SU-DHL-6 (cell line): ENCODE measurements at regions not wholly inside any gene's neighbourhood (a gene's known extent, or its start where the extent isn't known, plus 50 kb on each side); places are given as distances from the start of the nearest gene placed in this dataset.

Experiments used
- H2AFZ ChIP-seq: fragments of 200-600 bp; sonication (generic); 2 replicates; pipeline ENCODE4 v1.6.1; 2014; ENCODE audit warnings: low read depth, mild to moderate bottlenecking, moderate library complexity, mixed read lengths, antibody characterized with exemption, low read length; ENCODE audit not compliant: severe bottlenecking
- H3F3A ChIP-seq: fragments of 200-600 bp; shearing (Covaris generic); 2 replicates; pipeline ENCODE4 v1.6.0; 2016; ENCODE audit warnings: antibody characterized with exemption, mild to moderate bottlenecking; ENCODE audit not compliant: insufficient read depth
- H3K27ac ChIP-seq: fragments of 200-600 bp; sonication (generic); 2 replicates; pipeline ENCODE4 v1.5.1; 2016; ENCODE audit warnings: low read depth, mild to moderate bottlenecking, low read length, moderate library complexity, mixed read lengths
- H3K27me3 ChIP-seq: fragments of 200-600 bp; sonication (generic), shearing (Covaris generic); 2 replicates; pipeline ENCODE4 v1.6.0; 2014; ENCODE audit warnings: mild to moderate bottlenecking, low read length
- H3K36me3 ChIP-seq: fragments of 200-600 bp; sonication (generic); 2 replicates; pipeline ENCODE4 v1.6.1; 2014; ENCODE audit warnings: mild to moderate bottlenecking, low read length, mixed read lengths
- H3K4me2 ChIP-seq: fragments of 300-600, 200-600 bp; shearing (Covaris generic), sonication (generic); 2 replicates; pipeline ENCODE4 v1.6.0; 2014; ENCODE audit warnings: low read length, low read depth, mild to moderate bottlenecking; ENCODE audit not compliant: poor library complexity, severe bottlenecking
- H3K4me3 ChIP-seq: fragments of 200-600 bp; sonication (generic); 2 replicates; pipeline ENCODE4 v1.5.1; 2014; ENCODE audit warnings: antibody characterized with exemption, low read length, mild to moderate bottlenecking, mixed read lengths; ENCODE audit not compliant: insufficient read depth, poor library complexity, severe bottlenecking
- H3K79me2 ChIP-seq: fragments of 200-600 bp; sonication (generic); 2 replicates; pipeline ENCODE4 v1.6.1; 2014; ENCODE audit warnings: mild to moderate bottlenecking, low read length, moderate library complexity; ENCODE audit not compliant: insufficient read depth
- H3K9ac ChIP-seq: fragments of 200-600 bp; sonication (generic); 2 replicates; pipeline ENCODE4 v1.7.0; 2014; ENCODE audit warnings: mild to moderate bottlenecking, low read length
- H3K9me2 ChIP-seq: fragments of 200-600 bp; sonication (generic); replicated peaks from 2 replicates; pipeline ENCODE4 v1.6.1; 2014; ENCODE audit warnings: low read length; ENCODE audit not compliant: insufficient read depth
- H3K9me3 ChIP-seq: fragments of 200-600 bp; sonication (generic); 2 replicates; pipeline ENCODE4 v1.6.1; 2014; ENCODE audit warnings: low read length, mixed read lengths; ENCODE audit not compliant: insufficient read depth
- H4K20me1 ChIP-seq: fragments of 200-600 bp; sonication (generic); 2 replicates; pipeline ENCODE4 v1.6.1; 2014; ENCODE audit warnings: low read depth, mild to moderate bottlenecking, antibody characterized with exemption, low read length, moderate library complexity, mixed read lengths
- EZH2phosphoT487 ChIP-seq: fragments of 200-600 bp; sonication (generic), shearing (Covaris generic); conservative IDR thresholded peaks from 2 replicates; pipeline ENCODE4 v1.6.1; 2018; ENCODE audit warnings: mild to moderate bottlenecking, antibody characterized with exemption, low read length, moderate library complexity, mixed read lengths
- TF ChIP-seq, protein P1 (sequence below): fragments of 200-600 bp; sonication (generic); IDR thresholded peaks from one replicate; pipeline ENCODE4 v1.5.1; 2017; ENCODE audit warnings: antibody characterized with exemption, mild to moderate bottlenecking, low read length, moderate library complexity; ENCODE audit not compliant: insufficient read depth, poor library complexity, severe bottlenecking

DNA sequence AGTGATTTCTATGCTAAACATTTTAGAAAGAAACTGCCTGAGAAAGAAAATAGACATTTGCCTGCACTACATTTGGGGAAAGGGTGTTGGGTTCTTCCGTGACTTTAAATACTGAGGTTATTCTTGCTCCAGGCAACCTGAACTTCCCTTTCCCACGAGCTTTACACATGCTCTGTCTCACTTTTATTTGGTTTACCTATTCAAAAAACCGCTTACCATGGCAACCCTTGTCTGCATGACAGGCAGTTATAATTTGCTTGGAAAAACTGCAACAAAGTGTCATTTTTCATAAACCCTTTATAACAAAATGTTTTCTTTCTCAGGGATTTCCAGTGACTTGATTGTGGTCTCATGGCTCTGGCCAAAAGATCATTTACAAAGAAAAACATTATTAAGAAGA lies 416.3 kb upstream of the MEIS2 start:
- H3K9me2 ChIP-seq, result no peaks in the 10 kb centered on the region
- H2AFZ ChIP-seq, result no peak overlapping the region
- no peaks in the 10 kb centered on the region for H3K36me3 ChIP-seq
- H3K9ac ChIP-seq, result no peak overlapping the region
- no peak overlapping the region for H3K4me3 ChIP-seq
- TF ChIP-seq EZH2phosphoT487, result no peak
- TF ChIP-seq, protein P1, sequence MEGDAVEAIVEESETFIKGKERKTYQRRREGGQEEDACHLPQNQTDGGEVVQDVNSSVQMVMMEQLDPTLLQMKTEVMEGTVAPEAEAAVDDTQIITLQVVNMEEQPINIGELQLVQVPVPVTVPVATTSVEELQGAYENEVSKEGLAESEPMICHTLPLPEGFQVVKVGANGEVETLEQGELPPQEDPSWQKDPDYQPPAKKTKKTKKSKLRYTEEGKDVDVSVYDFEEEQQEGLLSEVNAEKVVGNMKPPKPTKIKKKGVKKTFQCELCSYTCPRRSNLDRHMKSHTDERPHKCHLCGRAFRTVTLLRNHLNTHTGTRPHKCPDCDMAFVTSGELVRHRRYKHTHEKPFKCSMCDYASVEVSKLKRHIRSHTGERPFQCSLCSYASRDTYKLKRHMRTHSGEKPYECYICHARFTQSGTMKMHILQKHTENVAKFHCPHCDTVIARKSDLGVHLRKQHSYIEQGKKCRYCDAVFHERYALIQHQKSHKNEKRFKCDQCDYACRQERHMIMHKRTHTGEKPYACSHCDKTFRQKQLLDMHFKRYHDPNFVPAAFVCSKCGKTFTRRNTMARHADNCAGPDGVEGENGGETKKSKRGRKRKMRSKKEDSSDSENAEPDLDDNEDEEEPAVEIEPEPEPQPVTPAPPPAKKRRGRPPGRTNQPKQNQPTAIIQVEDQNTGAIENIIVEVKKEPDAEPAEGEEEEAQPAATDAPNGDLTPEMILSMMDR, result no peak
- no peaks in the 10 kb centered on the region for H3K79me2 ChIP-seq
- no peaks in the 10 kb centered on the region for H3F3A ChIP-seq
- no peak overlapping the region for H3K27ac ChIP-seq
- no peaks in the 10 kb centered on the region for H3K27me3 ChIP-seq
- no peaks in the 10 kb centered on the region for H4K20me1 ChIP-seq
- H3K9me3 ChIP-seq, result no peaks in the 10 kb centered on the region
- H3K4me2 ChIP-seq, result no peak overlapping the region

GRCh38 chr15:37517191-37517895 lies 417.0 kb upstream of the MEIS2 start:
- no peaks in the 10 kb centered on the region for H4K20me1 ChIP-seq
- H2AFZ ChIP-seq, result no peak overlapping the region
- H3K4me3 ChIP-seq, result no peak overlapping the region
- H3K36me3 ChIP-seq, result no peaks in the 10 kb centered on the region
- TF ChIP-seq, protein P1, result no peak
- no peaks in the 10 kb centered on the region for H3K27me3 ChIP-seq
- H3K4me2 ChIP-seq, result no peak overlapping the region
- no peaks in the 10 kb centered on the region for H3K9me2 ChIP-seq
- H3K27ac ChIP-seq, result no peak overlapping the region
- H3K9ac ChIP-seq, result no peak overlapping the region
- H3K9me3 ChIP-seq, result no peaks in the 10 kb centered on the region
- H3K79me2 ChIP-seq, result no peaks in the 10 kb centered on the region
- no peaks in the 10 kb centered on the region for H3F3A ChIP-seq

GRCh38 chr15:37518436-37518835 lies 416.0 kb upstream of the TMCO5A start:
- no peaks in the 10 kb centered on the region for H4K20me1 ChIP-seq
- H2AFZ ChIP-seq, result no peak overlapping the region

More at GRCh38 chr15:37518436-37518835, 416.0 kb upstream of the TMCO5A start:
- TF ChIP-seq, protein P1, result no peak
- no peak for TF ChIP-seq EZH2phosphoT487
- H3K9me2 ChIP-seq, result no peaks in the 10 kb centered on the region
- no peak overlapping the region for H3K27ac ChIP-seq
- no peak overlapping the region for H3K4me3 ChIP-seq
- no peak overlapping the region for H3K9ac ChIP-seq
- H3K9me3 ChIP-seq, result no peaks in the 10 kb centered on the region
- H3K4me2 ChIP-seq, result no peak overlapping the region
- no peaks in the 10 kb centered on the region for H3F3A ChIP-seq
- no peaks in the 10 kb centered on the region for H3K79me2 ChIP-seq
- H3K36me3 ChIP-seq, result no peaks in the 10 kb centered on the region
- H3K27me3 ChIP-seq, result no peaks in the 10 kb centered on the region
